ENCODE measurements at regions not wholly inside any gene's neighbourhood (a gene's known extent, or its start where the extent isn't known, plus 50 kb on each side); places are given as distances from the start of the nearest gene placed in this dataset.

- no peak overlapping the region for H3K4me3 Mint-ChIP-seq
- H3K36me3 Mint-ChIP-seq (ENCODE audit: low read depth): no peaks in the 10 kb centered on the region
- H3K27ac Mint-ChIP-seq: no peak overlapping the region
- H3K27me3 Mint-ChIP-seq (ENCODE audit: insufficient read depth): peaks cover 25% of the 10 kb centered on the region
- intact Hi-C loops (cut with micrococcal nuclease): loop anchor here (5.0 kb wide), 1 partner anchor 107 kb away; no protein-coding TSS in a partner anchor
- H3K4me1 Mint-ChIP-seq (ENCODE audit: low read depth): no peaks in the 10 kb centered on the region
- peaks cover 4% of the 10 kb centered on the region for H3K9me3 Mint-ChIP-seq
- no peak for DNase-seq (ENCODE audit: low spot score)
These were observed 100.5 kb downstream of the WT1 start for GRCh38 chr11:32334822-32335221.
